Stimulated activated naive CD8-positive, alpha-beta T cell treated with anti-CD3 and anti-CD28 coated beads, Interleukin-15, amount 100 ng/mL, for 72 hours (primary cell): ENCODE measurements at regions not wholly inside any gene's neighbourhood (a gene's known extent, or its start where the extent isn't known, plus 50 kb on each side); places are given as distances from the start of the nearest gene placed in this dataset.

Experiments used
- ATAC-seq: fragments of 150-1000 bp; cut with Tn5 transposase; 2 replicates; pipeline ENCODE4 v1.10.0; 2021; ENCODE audit warnings: mild to moderate bottlenecking, moderate library complexity
- DNase-seq, 2 donors: peaks; one replicate each; pipeline ENCODE4 v3.0.0; 2021 to 2022
- H3K27ac Mint-ChIP-seq, 2 donors: one replicate each; pipeline ENCODE4 v1.8.0; 2022; ENCODE audit warnings: mild to moderate bottlenecking in 2 of 2, mixed read lengths in 2 of 2, moderate library complexity in 2 of 2
- H3K27me3 Mint-ChIP-seq: one replicate; pipeline ENCODE4 v1.8.0; 2022; ENCODE audit warnings: mixed read lengths
- H3K4me1 Mint-ChIP-seq: one replicate; pipeline ENCODE4 v1.8.0; 2022; ENCODE audit warnings: mild to moderate bottlenecking, mixed read lengths
- H3K4me3 Mint-ChIP-seq, 2 donors: one replicate each; pipeline ENCODE4 v1.8.0; 2022; ENCODE audit warnings: mild to moderate bottlenecking in 2 of 2, mixed read lengths in 2 of 2, moderate library complexity in 1 of 2
- H3K9me3 Mint-ChIP-seq, 2 donors: one replicate each; pipeline ENCODE4 v1.8.0; 2022; ENCODE audit warnings: mixed read lengths in 2 of 2

DNA sequence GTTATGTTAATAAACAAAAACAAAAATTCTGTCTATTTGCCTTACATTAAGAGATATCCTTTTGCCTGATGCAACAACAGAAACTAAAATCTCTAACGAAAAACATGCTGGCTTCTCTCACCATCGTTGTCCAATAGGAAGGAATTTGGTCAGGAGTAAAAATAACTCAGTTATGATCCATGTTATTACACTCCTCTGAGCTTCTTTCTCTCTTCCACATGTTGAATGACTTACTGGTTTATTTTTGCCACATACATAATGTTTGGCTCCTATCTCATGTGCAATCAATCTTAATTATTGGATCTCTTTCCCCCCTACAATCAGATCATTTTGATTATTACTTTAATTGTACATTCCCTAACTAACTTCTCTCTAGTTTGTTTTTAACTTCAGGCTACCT, 688.4 kb downstream of the USP25 start:
- ATAC-seq (no peak), DNase-seq (no peak)
- no peak overlapping the region for H3K27ac Mint-ChIP-seq
- H3K27me3 Mint-ChIP-seq: no peaks in the 10 kb centered on the region
- H3K4me1 Mint-ChIP-seq: no peaks in the 10 kb centered on the region
- no peak overlapping the region for H3K4me3 Mint-ChIP-seq
- H3K9me3 Mint-ChIP-seq: no peaks in the 10 kb centered on the region

DNA sequence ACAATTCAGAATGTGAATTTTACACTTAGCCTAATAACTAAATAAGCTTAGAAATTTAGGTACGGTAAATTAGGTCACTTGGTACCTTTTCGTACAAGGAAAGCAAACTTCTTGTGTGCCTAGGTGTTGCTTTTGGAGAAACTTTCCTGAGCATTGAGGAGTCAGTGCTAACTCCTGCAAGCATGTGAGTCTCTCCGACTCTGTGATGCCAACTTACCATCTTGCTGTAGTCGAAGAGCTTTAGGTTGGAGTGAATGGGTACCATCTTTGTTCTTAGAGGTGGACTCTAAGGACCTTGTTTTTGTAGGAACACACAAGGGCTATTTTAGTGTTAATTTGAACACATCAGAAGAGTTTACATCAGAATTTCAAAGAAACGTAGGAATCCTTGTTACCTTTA, 688.9 kb downstream of the USP25 start:
- ATAC-seq (no peak), DNase-seq (no peak)
- Mint-ChIP-seq H3K27me3 (no peaks in the 10 kb centered on the region), H3K27ac (no peak overlapping the region), H3K4me1 (no peaks in the 10 kb centered on the region), H3K9me3 (no peaks in the 10 kb centered on the region), H3K4me3 (no peak overlapping the region)

DNA sequence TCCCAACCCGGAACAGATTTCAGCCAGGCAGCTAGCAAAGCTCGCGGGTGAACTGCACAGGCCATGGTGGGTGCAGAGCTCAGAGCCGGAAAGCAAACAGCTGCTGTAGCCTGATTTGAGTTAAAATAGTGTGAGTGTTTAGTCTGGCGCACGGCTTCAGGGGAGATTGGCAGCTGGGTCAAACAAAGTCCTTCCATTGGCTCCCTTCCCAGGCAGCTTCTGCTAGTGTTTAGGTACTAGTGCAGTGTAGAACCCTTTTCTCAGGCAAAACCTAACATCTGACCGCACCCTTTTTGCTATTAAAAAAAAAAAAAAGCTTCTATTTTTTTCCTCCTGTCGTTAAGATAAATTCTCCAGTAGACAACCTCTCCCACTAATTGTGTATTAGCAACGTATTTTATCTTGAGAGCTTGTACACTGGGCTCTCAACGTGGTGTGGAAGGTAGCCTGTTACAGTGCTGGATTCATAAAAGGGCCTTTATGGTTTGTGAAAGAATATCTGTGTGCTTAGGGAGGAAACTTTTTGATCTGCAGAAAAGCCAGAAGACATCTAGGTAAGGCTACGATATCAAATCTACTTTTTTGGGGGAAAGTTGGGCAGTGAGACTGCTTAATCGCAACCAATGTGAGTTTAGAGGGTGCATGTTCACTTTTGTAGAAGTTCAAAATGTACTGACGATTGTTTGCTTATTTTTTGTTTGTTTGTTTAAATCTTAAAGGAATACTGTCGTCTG, 689.6 kb downstream of the USP25 start:
- ATAC-seq: no peak
- Mint-ChIP-seq H3K27ac (no peak overlapping the region), H3K4me1 (no peaks in the 10 kb centered on the region), H3K27me3 (no peaks in the 10 kb centered on the region), H3K9me3 (no peaks in the 10 kb centered on the region), H3K4me3 (no peak overlapping the region)
- DNase-seq: no peak

DNA sequence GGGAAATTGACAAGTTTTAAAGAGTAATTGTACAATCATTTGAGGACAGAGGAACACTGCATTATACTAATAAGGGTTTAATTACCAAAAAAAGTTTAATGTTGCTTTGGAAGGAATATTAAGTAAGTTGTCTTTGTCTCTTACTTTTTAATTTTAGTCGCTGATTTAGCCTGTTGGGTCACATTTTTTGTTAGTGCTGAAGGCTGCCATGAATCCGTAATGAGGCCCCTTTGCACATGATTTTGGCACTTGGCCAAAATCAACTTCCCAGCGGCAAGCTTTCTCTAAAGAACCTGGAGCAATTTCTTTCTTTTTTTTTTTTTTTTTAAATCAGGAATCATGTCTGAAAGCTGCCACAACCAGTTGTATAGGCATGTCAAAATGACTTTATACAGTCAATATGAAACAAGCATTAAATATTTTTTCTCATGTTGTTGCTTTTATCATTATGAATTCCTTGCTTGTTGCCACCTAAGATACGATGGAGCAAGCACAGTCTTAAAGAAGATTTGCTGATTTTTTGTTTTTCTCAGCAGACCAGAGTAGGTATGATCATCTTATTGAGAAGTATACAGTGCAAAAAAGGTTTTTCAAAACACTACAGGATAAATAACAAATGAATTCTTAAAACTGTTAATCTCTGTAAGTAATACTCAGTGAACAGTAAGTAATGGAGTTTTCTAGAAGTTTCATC, 690.4 kb downstream of the USP25 start:
- no peaks in the 10 kb centered on the region for H3K4me1 Mint-ChIP-seq
- no peak overlapping the region for H3K4me3 Mint-ChIP-seq
- no peak overlapping the region for H3K27ac Mint-ChIP-seq
- H3K27me3 Mint-ChIP-seq: no peaks in the 10 kb centered on the region
- H3K9me3 Mint-ChIP-seq: no peaks in the 10 kb centered on the region
- ATAC-seq: no peak
- DNase-seq: no peak

DNA sequence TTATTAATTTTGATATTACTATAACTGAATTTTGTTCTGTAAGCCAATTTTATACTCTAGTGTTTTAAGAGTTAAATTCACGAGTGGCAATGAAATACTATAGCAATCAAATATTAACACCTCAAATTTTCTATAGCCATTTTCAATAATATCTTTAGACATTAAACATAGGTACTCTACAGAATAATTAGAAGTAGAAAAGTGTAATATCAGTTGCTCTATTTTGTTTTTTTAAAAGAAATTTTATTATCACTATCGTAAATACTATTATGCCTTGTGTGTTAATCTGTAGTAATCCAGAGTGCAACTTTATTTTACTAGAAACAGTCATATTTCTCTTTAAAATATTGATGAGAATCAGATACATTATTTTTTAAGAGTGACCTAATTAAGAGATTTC, 691.2 kb downstream of the USP25 start:
- H3K9me3 Mint-ChIP-seq: no peaks in the 10 kb centered on the region
- DNase-seq (no peak), ATAC-seq (no peak)
- H3K4me3 Mint-ChIP-seq: no peak overlapping the region
- no peaks in the 10 kb centered on the region for H3K27me3 Mint-ChIP-seq
- no peak overlapping the region for H3K27ac Mint-ChIP-seq
- H3K4me1 Mint-ChIP-seq: no peaks in the 10 kb centered on the region

DNA sequence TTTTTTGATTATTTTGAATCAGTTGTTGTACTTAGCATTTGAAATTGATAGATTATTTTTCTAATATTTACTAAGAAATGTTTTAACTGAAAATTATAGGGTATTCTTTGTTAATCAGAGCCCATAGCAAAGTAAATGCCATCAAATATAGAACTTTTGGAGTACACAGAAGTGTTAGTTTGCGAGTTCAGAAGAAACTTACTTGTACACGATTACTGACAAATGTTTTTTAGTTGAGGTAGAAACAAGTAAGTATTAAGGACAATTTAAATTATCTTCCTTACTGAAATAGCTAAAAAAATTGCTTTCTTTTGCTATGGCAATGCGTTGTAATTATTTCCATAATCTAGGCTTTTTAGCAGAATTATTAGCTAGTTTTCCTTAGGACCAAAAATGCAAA, 692.2 kb downstream of the USP25 start:
- Mint-ChIP-seq H3K9me3 (no peaks in the 10 kb centered on the region), H3K27ac (no peak overlapping the region), H3K4me3 (no peak overlapping the region), H3K27me3 (no peaks in the 10 kb centered on the region), H3K4me1 (no peaks in the 10 kb centered on the region)
- DNase-seq: no peak
- no peak for ATAC-seq

DNA sequence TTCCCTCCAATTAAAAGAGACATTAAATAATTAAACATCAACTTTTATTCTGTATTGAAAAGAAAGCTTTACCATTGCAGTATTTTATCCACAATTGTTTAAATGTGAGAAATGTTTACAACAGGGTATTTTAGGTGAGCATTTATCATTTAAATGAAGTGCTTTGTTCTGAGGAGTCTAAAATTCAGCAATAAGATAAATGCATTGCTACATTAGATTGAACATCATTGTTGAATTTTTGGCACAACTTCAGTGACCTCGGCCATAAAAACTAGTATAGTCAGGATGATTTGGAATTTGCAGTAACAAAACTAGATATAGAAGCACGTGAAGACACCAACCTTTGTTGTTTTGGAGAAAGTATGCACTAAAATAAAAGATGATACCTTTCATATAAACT, 692.9 kb downstream of the USP25 start:
- no peak for DNase-seq
- ATAC-seq: no peak
- Mint-ChIP-seq H3K27me3 (no peaks in the 10 kb centered on the region), H3K4me3 (no peak overlapping the region), H3K4me1 (no peaks in the 10 kb centered on the region), H3K27ac (no peak overlapping the region), H3K9me3 (no peaks in the 10 kb centered on the region)

DNA sequence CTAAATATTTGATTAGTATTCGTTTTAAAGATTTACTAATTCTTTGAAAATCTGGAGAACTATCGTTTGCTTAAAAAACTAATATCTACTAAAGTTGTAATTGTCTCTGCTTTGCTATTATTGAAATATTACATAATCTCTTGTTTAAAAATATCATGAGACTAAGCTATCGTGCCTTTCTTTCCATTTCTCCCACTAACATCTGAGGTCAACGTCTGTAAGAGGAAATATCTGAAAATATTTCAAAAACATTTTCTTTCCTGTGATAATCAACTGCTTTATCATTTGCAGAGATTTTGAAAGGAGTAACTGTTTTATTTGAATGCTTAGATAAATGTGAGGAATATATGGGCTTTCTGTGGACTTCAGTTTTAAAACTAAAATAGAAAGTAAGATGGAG, 694.1 kb downstream of the USP25 start:
- DNase-seq (no peak), ATAC-seq (no peak)
- Mint-ChIP-seq H3K27me3 (no peaks in the 10 kb centered on the region), H3K9me3 (no peaks in the 10 kb centered on the region), H3K4me3 (no peak overlapping the region), H3K4me1 (no peaks in the 10 kb centered on the region), H3K27ac (no peak overlapping the region)

DNA sequence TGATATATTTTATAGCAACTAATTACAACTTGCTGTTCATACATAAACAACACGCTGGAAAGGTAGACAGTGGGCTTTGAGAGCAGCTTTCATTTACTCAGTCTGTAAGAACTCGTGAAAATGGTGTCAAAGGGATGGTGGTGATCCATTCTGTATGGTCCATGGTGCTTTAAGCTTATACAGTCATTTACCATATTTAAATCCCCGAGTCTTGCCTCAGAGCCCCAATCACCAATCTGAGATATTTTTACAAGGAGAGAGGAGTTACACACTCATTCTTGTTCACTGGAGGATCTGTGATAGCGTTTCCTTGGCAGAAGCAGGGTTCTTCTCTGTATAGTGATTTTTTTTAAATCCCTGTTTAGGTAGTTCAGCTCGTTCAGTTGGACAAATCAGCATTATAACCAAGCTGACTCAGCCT, 694.6 kb downstream of the USP25 start:
- Mint-ChIP-seq H3K4me1 (no peaks in the 10 kb centered on the region), H3K4me3 (no peak overlapping the region), H3K27me3 (no peaks in the 10 kb centered on the region), H3K27ac (no peak overlapping the region), H3K9me3 (no peaks in the 10 kb centered on the region)
- no peak for DNase-seq
- ATAC-seq: no peak

DNA sequence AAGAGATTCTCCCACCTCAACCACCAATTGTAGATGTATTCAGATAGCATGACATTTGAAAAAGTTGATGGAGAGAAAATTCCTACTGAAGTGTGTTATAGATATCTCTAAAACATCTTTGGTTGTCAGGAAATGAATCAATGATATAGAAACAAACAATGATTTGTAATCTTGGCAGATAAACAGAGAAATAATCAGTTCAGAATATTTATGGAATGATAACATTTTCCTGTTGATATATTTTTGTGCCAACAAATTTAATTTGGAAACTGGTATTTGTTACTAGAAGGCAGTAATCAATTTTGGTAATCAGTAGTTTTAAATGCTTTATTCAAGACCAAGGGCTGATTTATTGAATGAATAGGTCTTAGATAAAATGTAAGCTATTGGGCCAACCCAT, 695.6 kb downstream of the USP25 start:
- Mint-ChIP-seq H3K4me3 (no peak overlapping the region), H3K4me1 (no peaks in the 10 kb centered on the region), H3K27ac (no peak overlapping the region), H3K27me3 (no peaks in the 10 kb centered on the region), H3K9me3 (no peaks in the 10 kb centered on the region)
- ATAC-seq (no peak), DNase-seq (no peak)

DNA sequence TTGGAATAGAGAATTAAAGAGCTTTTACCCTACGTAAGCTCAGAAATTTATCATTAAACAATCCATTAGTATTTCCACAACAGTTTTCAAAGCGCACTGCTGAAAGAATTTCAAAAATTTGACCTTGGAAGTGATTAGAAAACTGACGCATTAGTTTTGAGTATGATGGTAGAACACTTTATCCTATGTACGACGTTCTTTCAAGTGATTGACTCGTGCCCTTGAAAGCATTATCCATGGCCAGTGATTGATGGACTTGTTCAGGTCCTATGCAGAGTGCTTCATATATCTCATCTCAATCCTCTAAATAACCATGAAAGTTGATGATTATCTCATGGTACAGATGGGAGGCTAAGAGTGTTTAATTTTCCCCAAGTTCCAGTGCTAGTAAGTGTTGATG, 697.2 kb downstream of the USP25 start:
- no peaks in the 10 kb centered on the region for H3K27me3 Mint-ChIP-seq
- DNase-seq (no peak), ATAC-seq (no peak)
- no peak overlapping the region for H3K4me3 Mint-ChIP-seq
- H3K9me3 Mint-ChIP-seq: no peaks in the 10 kb centered on the region
- H3K27ac Mint-ChIP-seq: no peak overlapping the region
- no peaks in the 10 kb centered on the region for H3K4me1 Mint-ChIP-seq

DNA sequence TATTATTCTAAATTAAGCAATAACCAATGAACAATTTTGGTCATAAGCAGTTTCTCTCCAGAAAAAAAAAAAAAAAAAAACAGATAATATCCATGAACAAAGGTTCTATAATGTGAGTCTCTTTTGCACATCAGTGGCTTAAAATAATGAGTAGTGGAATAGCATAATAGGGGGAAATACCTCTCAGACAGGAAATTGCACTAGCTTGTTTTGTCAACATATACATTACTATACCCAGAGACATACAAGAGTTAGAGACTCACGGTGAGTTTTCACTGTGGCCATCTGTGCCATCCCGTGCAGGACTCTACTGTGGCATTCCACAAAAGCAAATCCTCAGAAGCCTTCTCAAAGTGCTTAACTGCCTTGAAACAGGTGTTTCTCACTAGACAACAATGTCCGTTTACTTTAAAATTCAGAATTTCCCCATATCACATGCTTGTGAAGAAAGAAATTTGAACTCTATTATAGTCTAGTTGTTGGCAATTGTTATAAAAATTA, 697.9 kb downstream of the USP25 start:
- Mint-ChIP-seq H3K9me3 (no peaks in the 10 kb centered on the region), H3K27ac (no peak overlapping the region), H3K27me3 (no peaks in the 10 kb centered on the region), H3K4me1 (no peaks in the 10 kb centered on the region), H3K4me3 (no peak overlapping the region)
- ATAC-seq (no peak), DNase-seq (no peak)

DNA sequence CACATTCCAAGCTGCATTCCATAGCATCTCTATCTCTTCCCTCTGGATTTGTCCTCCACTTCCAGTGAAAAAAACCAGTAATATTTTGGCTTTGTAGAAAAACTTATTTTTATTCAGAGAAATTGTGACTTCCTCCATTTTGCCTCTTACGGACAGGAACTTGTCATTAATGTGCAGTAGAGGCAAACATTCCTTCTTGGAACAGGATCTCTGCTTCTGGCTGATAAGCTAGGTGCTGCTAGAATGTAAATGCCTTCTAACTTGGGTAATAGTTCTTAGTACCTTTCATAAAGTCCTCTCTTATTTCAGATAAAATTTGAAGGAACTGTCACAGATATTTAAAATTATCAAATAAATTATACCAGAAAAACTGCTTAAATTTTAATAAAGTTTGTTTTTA, 707.8 kb downstream of the USP25 start:
- DNase-seq: no peak
- H3K9me3 Mint-ChIP-seq: no peaks in the 10 kb centered on the region
- ATAC-seq: no peak
- H3K4me1 Mint-ChIP-seq: no peaks in the 10 kb centered on the region
- H3K4me3 Mint-ChIP-seq: no peak overlapping the region
- H3K27ac Mint-ChIP-seq: no peak overlapping the region
- H3K27me3 Mint-ChIP-seq: no peaks in the 10 kb centered on the region

DNA sequence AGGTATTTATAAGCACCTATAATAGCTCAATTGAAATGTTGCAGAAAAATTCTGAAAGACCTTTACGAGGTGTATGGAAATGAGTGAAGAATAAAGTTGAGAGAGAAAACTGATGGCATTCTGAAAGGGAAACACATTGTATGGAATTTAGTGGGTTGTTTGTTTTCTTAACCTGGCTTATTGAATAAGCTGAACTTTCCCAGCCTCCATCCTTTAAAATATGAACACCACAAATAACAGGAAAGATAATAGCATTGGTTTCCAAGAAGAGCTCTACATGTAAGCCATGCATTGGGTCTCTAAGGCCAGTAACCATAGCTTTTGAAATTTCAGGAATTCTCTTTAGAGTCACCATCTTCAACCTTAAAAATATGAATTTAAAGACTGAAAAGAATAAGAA, 709.0 kb downstream of the USP25 start:
- no peaks in the 10 kb centered on the region for H3K9me3 Mint-ChIP-seq
- DNase-seq (no peak), ATAC-seq (no peak)
- H3K4me1 Mint-ChIP-seq: no peaks in the 10 kb centered on the region
- H3K27ac Mint-ChIP-seq: no peak overlapping the region
- H3K4me3 Mint-ChIP-seq: no peak overlapping the region
- no peaks in the 10 kb centered on the region for H3K27me3 Mint-ChIP-seq

DNA sequence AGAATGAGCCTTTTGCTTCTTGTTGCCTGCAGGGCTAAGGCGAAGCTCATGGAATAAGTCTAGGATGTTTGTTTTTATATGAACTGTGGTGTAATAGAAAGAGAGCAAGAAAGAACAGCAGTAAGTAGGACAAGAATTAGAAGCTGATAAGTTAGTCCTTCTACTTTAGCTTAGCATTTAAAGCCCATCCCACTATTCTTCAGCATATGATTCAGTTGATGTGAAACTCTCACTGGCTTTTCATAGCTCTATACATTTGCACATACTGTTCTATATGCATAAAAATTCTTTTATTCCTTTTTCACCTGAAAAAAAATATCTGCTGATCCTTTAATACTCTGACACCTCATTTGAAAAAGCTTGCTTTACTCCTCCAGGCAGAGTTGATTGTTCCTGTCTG, 712.0 kb downstream of the USP25 start:
- no peak for ATAC-seq
- Mint-ChIP-seq H3K27ac (no peak overlapping the region), H3K27me3 (no peaks in the 10 kb centered on the region), H3K4me1 (no peaks in the 10 kb centered on the region), H3K9me3 (peaks cover 0 to 14% of the 10 kb centered on the region in 2 donors), H3K4me3 (no peak overlapping the region)
- no peak for DNase-seq

DNA sequence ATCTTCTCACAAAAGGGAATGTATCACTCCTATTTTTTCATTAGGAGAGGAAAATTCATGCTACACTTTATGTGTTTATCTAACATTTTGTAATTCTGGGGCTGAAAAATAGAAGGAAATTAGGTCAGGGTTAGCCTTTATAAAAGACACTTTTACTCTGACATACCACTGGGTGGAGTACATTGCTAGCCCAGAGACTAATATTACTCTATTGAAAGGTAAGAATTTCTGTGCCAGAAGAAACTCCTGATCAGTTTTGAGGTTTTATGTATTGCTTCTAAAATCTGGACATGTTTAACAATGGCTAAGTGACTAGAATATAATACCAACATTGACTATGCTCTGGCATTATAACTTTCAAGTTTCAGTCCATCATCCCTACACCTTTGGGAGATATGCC, 724.6 kb downstream of the USP25 start:
- H3K4me1 Mint-ChIP-seq: no peaks in the 10 kb centered on the region
- no peaks in the 10 kb centered on the region for H3K27me3 Mint-ChIP-seq
- H3K4me3 Mint-ChIP-seq: no peak overlapping the region
- H3K27ac Mint-ChIP-seq: no peak overlapping the region
- no peaks in the 10 kb centered on the region for H3K9me3 Mint-ChIP-seq
- ATAC-seq (no peak), DNase-seq (no peak)

DNA sequence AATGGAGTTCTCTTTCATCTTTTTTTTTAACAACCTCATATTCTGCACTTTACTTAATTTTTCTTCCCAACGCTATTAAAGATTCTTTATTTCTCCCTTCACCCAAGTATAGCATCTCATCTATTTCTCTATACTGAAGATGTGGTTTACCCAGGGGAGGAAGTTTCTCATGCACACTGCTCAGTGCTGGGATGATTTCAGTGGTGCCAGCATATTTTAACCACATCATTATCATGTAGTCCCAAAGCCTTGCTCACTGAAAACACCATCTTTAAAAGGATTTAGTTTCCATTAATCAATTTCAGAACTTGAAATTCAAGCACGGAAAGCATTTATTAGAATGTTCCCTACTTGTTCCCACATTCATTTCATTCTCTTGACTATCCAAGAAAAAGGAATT, 725.7 kb downstream of the USP25 start:
- no peak for ATAC-seq
- H3K9me3 Mint-ChIP-seq: no peaks in the 10 kb centered on the region
- DNase-seq: no peak
- no peaks in the 10 kb centered on the region for H3K4me1 Mint-ChIP-seq
- no peaks in the 10 kb centered on the region for H3K27me3 Mint-ChIP-seq
- no peak overlapping the region for H3K4me3 Mint-ChIP-seq
- H3K27ac Mint-ChIP-seq: no peak overlapping the region
